CD4-positive, CD25-positive, alpha-beta regulatory T cell (primary cell): ENCODE measurements at regions not wholly inside any gene's neighbourhood (a gene's known extent, or its start where the extent isn't known, plus 50 kb on each side); places are given as distances from the start of the nearest gene placed in this dataset.

Experiments
- ATAC-seq, 2 donors: fragments of 150-1000 bp; cut with Tn5 transposase; one replicate each; pipeline ENCODE4 v1.10.0; 2021; ENCODE audit warnings: low read depth in 2 of 2, moderate number of reproducible peaks in 2 of 2, moderate library complexity in 1 of 2
- DNase-seq, 3 donors: peaks; one replicate each; pipeline versions ENCODE4 v3.0.0 to v3.0.0-alpha.2; 2012 to 2022; ENCODE audit warnings: mixed read lengths in 1 of 3
- H3K27ac ChIP-seq: one replicate; pipeline ENCODE4 v1.7.0; 2013; ENCODE audit warnings: mild to moderate bottlenecking, low read length; ENCODE audit not compliant: insufficient read depth, poor library complexity, severe bottlenecking
- H3K27me3 ChIP-seq: one replicate; pipeline ENCODE4 v1.7.0; 2013; ENCODE audit warnings: low read length; ENCODE audit not compliant: control insufficient read depth, insufficient read depth
- H3K36me3 ChIP-seq: one replicate; pipeline ENCODE4 v1.7.0; 2013; ENCODE audit warnings: mild to moderate bottlenecking, low read length, moderate library complexity; ENCODE audit not compliant: control insufficient read depth, insufficient read depth
- H3K4me1 ChIP-seq: 2 replicates; pipeline ENCODE4 v1.7.0; 2013; ENCODE audit warnings: mild to moderate bottlenecking, low read length; ENCODE audit not compliant: insufficient read depth, control insufficient read depth, poor library complexity, severe bottlenecking
- H3K4me3 ChIP-seq: one replicate; pipeline ENCODE4 v1.7.0; 2013; ENCODE audit warnings: low read depth, mild to moderate bottlenecking, low read length, moderate library complexity
- H3K9me3 ChIP-seq, 2 experiments: 1 replicate in 1 of 2; 2 replicates in 1 of 2; pipeline ENCODE4 v1.7.0; 2013; ENCODE audit warnings: low read length in 2 of 2, mild to moderate bottlenecking in 1 of 2, moderate library complexity in 1 of 2; ENCODE audit not compliant: control insufficient read depth in 2 of 2
- H3K27ac Mint-ChIP-seq, 3 donors: one replicate each; pipeline ENCODE4 v1.8.0; 2020 to 2022; ENCODE audit warnings: mild to moderate bottlenecking in 3 of 3, mixed read lengths in 3 of 3, moderate library complexity in 2 of 3
- H3K27me3 Mint-ChIP-seq: one replicate; pipeline ENCODE4 v1.8.0; 2022; ENCODE audit warnings: mild to moderate bottlenecking, mixed read lengths
- H3K36me3 Mint-ChIP-seq: one replicate; pipeline ENCODE4 v1.8.0; 2020; ENCODE audit warnings: mixed read lengths
- H3K4me1 Mint-ChIP-seq, 4 donors: one replicate each; pipeline ENCODE4 v1.8.0; 2020 to 2022; ENCODE audit warnings: mixed read lengths in 4 of 4, mild to moderate bottlenecking in 1 of 4
- H3K4me3 Mint-ChIP-seq, 4 donors: one replicate each; pipeline ENCODE4 v1.8.0; 2020 to 2022; ENCODE audit warnings: mild to moderate bottlenecking in 4 of 4, mixed read lengths in 4 of 4, moderate library complexity in 3 of 4
- H3K9me3 Mint-ChIP-seq, 7 donors: one replicate each; pipeline ENCODE4 v1.8.0; 2020 to 2022; ENCODE audit warnings: mixed read lengths in 7 of 7, mild to moderate bottlenecking in 3 of 7, moderate library complexity in 2 of 7

DNA sequence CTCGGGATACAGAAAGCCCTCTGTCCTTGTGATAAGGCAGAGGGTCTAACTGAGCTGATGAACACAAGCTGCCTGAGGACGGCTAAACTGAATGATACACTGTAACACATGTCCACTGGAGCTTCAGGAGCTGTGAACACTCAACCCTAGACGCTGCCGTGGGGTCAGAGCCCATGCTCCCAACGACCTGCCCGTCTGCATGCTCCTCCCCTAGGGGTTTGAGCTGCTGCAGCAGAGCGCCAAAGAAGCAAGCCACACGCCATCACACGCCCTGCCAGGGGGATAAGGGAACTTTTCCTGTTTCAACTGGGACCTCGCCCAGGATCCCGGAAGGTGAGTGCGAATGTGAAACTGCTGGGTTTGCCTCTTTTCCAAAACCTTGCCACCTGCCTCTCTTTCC is 361.8 kb downstream of the FAT4 start:
- no peaks in the 10 kb centered on the region for H3K36me3 Mint-ChIP-seq
- no peak for DNase-seq
- no peak overlapping the region for H3K27ac Mint-ChIP-seq
- H3K9me3 ChIP-seq: peaks cover 0 to 2% of the 10 kb centered on the region in 2 experiments
- no peaks in the 10 kb centered on the region for H3K4me1 ChIP-seq
- H3K27me3 Mint-ChIP-seq: no peaks in the 10 kb centered on the region
- no peak for ATAC-seq
- no peak overlapping the region for H3K4me3 ChIP-seq
- peaks cover 0 to 6% (median 1%) of the 10 kb centered on the region in 7 donors for H3K9me3 Mint-ChIP-seq
- no peaks in the 10 kb centered on the region for H3K36me3 ChIP-seq
- H3K4me3 Mint-ChIP-seq: no peak overlapping the region
- no peak overlapping the region for H3K27ac ChIP-seq
- H3K4me1 Mint-ChIP-seq: no peaks in the 10 kb centered on the region
- no peaks in the 10 kb centered on the region for H3K27me3 ChIP-seq

DNA sequence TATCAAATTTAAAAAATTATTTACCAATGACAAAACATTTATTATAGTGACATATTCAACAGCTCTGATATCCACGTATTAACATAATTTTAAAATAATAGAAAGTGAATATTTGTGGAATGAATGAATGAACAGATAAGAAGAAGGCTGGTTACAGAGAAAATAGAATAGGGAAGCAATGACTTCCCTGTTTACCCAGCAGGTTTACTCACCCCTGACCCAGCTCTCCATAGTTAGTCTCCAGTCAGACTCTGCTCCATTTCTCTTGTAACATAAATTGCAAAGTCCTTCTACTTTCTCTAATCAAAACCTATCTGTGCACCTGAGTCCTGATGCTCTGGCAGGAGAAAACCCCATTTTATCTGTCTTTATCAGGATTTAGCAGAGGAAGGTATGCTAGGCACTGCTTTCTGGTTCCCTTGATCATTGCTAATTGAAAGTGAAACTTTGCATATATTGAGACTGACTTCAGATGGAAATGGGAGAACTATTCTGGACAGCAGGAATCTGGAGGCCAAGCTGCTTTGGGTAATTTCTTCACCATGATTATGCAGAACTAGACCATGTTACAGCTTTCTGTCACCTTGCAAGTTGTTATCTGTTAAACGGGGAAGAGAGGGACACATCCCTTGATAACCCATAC is 363.0 kb downstream of the FAT4 start:
- Histone ChIP-seq H3K27ac (no peak overlapping the region), H3K4me3 (no peak overlapping the region), H3K9me3 (peaks cover 0 to 2% of the 10 kb centered on the region in 2 experiments), H3K4me1 (no peaks in the 10 kb centered on the region), H3K36me3 (no peaks in the 10 kb centered on the region), H3K27me3 (no peaks in the 10 kb centered on the region)
- H3K9me3 Mint-ChIP-seq: peaks cover 0 to 6% (median 1%) of the 10 kb centered on the region in 7 donors
- no peak overlapping the region for H3K27ac Mint-ChIP-seq
- DNase-seq (no peak), ATAC-seq (no peak)
- H3K4me1 Mint-ChIP-seq: no peaks in the 10 kb centered on the region
- H3K36me3 Mint-ChIP-seq: no peaks in the 10 kb centered on the region
- no peaks in the 10 kb centered on the region for H3K27me3 Mint-ChIP-seq
- no peak overlapping the region for H3K4me3 Mint-ChIP-seq

DNA sequence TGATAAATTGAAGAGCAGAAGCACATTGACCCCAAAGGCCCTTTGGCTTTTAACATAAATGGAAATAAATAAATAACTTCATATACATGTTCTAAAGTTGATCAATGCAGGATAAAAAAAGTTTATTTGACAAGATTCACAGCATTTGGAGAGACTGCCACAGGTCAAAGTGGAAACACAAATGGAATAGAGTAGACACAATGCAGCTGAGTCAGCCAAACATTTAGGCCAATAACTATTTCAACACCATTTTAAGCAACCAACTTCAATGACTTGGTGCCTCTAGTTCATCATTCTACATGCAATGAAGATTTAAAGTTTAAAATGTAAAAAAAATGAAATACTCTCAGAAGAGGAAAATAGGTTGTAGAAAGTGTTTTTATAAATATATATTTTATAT is 365.2 kb downstream of the FAT4 start:
- H3K36me3 Mint-ChIP-seq: no peaks in the 10 kb centered on the region

DNA sequence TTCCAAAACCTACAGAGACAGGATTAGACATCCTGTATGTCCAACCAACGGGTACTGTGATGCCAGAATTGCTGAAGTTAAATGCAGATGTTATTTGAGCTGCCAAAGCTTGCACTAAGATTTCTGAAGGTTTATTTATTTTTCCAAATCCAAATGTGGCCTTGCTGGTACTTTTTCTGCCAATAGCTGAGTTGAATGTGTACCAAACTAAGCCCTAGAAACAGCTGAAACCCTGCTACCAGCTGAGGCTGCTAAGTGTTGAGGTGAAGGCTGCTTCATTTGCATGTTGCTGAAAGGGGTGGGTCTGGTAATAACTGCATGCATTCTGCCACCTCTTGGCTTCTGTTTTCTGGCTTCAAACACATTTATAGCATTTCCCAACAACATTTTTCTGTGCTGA is 366.5 kb downstream of the FAT4 start:
- no peaks in the 10 kb centered on the region for H3K36me3 ChIP-seq
- ATAC-seq (no peak), DNase-seq (no peak)
- H3K9me3 ChIP-seq: peaks cover 0 to 2% of the 10 kb centered on the region in 2 experiments
- no peaks in the 10 kb centered on the region for H3K27me3 ChIP-seq
- H3K9me3 Mint-ChIP-seq: peaks cover 0 to 4% (median 1%) of the 10 kb centered on the region in 7 donors
- H3K4me1 ChIP-seq: no peaks in the 10 kb centered on the region
- H3K4me3 ChIP-seq: no peak overlapping the region
- no peaks in the 10 kb centered on the region for H3K27me3 Mint-ChIP-seq
- no peak overlapping the region for H3K27ac Mint-ChIP-seq
- no peak overlapping the region for H3K27ac ChIP-seq
- H3K4me1 Mint-ChIP-seq: no peaks in the 10 kb centered on the region
- H3K4me3 Mint-ChIP-seq: no peak overlapping the region
- H3K36me3 Mint-ChIP-seq: no peaks in the 10 kb centered on the region

More for the DNA sequence above, 365.2 kb downstream of the FAT4 start:
- Mint-ChIP-seq H3K9me3 (peaks cover 0 to 6% (median 2%) of the 10 kb centered on the region in 7 donors), H3K4me3 (no peak overlapping the region), H3K27ac (no peak overlapping the region), H3K4me1 (no peaks in the 10 kb centered on the region), H3K27me3 (no peaks in the 10 kb centered on the region)
- H3K4me1 ChIP-seq: no peaks in the 10 kb centered on the region
- DNase-seq (no peak), ATAC-seq (no peak)
- peaks cover 0 to 2% of the 10 kb centered on the region in 2 experiments for H3K9me3 ChIP-seq
- H3K27ac ChIP-seq: no peak overlapping the region
- no peaks in the 10 kb centered on the region for H3K27me3 ChIP-seq
- H3K4me3 ChIP-seq: no peak overlapping the region
- H3K36me3 ChIP-seq: no peaks in the 10 kb centered on the region

DNA sequence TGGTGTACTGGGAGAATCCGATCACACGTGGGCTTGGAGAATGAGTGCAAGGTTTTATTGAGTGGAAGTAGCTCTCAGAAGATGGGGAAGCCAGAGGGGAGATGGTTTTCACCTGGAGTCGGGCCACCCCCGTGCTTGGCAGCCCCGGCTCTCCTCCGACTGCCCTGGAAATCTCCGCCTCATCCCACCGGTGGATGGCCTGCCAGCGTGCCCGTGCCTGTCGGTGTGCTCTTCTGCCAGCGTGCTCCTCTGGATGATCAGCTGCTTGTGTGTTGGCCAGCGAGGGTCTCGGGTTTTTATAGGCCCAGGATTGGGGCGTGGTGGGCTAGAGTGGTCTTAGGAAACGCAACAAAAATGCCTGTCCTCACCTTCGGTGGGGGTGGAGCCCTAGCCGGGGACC is 368.0 kb downstream of the FAT4 start:
- Mint-ChIP-seq H3K4me1 (no peaks in the 10 kb centered on the region), H3K27ac (no peak overlapping the region), H3K4me3 (no peak overlapping the region), H3K27me3 (no peaks in the 10 kb centered on the region), H3K36me3 (no peaks in the 10 kb centered on the region), H3K9me3 (peaks cover 0 to 6% (median 3%) of the 10 kb centered on the region in 7 donors)
- Histone ChIP-seq H3K27ac (no peak overlapping the region), H3K4me1 (no peaks in the 10 kb centered on the region), H3K9me3 (peaks cover 0 to 2% of the 10 kb centered on the region in 2 experiments), H3K4me3 (no peak overlapping the region), H3K27me3 (no peaks in the 10 kb centered on the region), H3K36me3 (no peaks in the 10 kb centered on the region)
- DNase-seq (no peak), ATAC-seq (peak in 1 of 2 donors; percentile 14)

DNA sequence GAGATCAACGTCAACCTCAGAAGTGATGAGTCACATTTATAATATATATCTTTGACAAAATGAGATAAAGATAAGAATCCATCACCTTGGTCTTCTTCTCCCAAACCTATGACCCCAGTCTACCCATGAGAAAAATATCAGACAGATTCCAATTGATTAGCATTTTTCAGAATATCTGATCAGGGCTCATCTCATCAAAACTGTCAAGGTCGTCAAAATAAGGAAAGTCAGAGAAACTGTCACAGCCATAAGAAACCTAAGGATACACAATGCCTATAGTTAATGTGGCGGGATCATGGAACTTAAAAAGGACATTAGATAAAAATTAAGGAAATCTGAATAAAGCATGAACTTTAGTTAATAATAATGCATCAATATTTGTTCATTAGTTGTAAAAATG is 374.1 kb downstream of the FAT4 start:
- Mint-ChIP-seq H3K4me3 (no peak overlapping the region), H3K9me3 (peaks cover 0 to 6% (median 2%) of the 10 kb centered on the region in 7 donors), H3K36me3 (no peaks in the 10 kb centered on the region), H3K4me1 (no peaks in the 10 kb centered on the region), H3K27ac (no peak overlapping the region), H3K27me3 (no peaks in the 10 kb centered on the region)
- H3K9me3 ChIP-seq: no peaks in the 10 kb centered on the region
- ATAC-seq (no peak), DNase-seq (no peak)
- no peak overlapping the region for H3K27ac ChIP-seq
- no peaks in the 10 kb centered on the region for H3K36me3 ChIP-seq
- no peaks in the 10 kb centered on the region for H3K4me1 ChIP-seq
- no peak overlapping the region for H3K4me3 ChIP-seq
- no peaks in the 10 kb centered on the region for H3K27me3 ChIP-seq

DNA sequence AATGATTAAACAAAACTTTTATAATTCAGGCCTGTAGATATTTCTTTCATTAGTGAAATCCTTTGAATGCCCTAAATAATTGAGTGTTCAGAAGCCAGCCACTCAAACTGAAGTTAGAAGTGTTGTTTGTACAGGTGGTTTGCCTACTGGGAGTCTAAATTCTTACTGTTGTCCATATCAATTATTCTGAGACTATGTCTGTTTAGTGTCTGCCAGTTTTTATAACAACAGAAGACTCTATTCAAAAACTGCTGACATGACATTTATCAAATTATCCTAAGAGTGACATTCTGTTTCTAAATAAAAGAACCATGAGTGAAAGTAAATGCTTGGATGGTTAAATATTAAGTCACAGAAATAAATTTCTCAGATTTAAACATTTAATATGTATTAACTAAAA is 375.1 kb downstream of the FAT4 start:
- ATAC-seq: no peak
- peaks cover 2 to 6% (median 3%) of the 10 kb centered on the region in 7 donors for H3K9me3 Mint-ChIP-seq
- Histone ChIP-seq H3K27me3 (no peaks in the 10 kb centered on the region), H3K36me3 (no peaks in the 10 kb centered on the region), H3K4me3 (no peak overlapping the region), H3K4me1 (no peaks in the 10 kb centered on the region), H3K27ac (no peak overlapping the region), H3K9me3 (no peaks in the 10 kb centered on the region)
- no peak overlapping the region for H3K4me3 Mint-ChIP-seq
- H3K4me1 Mint-ChIP-seq: no peaks in the 10 kb centered on the region
- no peak for DNase-seq
- H3K27me3 Mint-ChIP-seq: no peaks in the 10 kb centered on the region
- H3K36me3 Mint-ChIP-seq: no peaks in the 10 kb centered on the region
- no peak overlapping the region for H3K27ac Mint-ChIP-seq

DNA sequence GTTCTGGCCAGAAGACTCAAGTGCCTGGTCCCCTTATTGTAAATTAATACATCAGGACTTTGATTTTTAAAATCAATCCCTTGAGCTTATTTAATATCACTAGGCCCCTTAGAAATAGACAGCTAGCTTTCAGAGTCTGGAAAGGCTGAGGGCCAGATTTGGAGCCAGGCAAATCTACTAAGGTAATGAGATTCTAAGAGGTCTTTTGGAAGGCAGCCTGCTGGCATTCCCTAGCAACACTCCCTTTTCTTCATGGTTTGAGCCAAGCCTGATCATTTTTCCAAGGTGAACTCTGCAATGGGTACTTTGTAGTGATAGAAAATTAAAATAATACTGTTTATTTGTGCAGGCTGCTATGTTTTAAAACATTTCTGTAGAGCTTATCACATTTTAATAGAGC is 378.5 kb downstream of the FAT4 start:
- Histone ChIP-seq H3K27ac (no peak overlapping the region), H3K4me1 (no peaks in the 10 kb centered on the region), H3K4me3 (no peak overlapping the region), H3K36me3 (no peaks in the 10 kb centered on the region), H3K27me3 (no peaks in the 10 kb centered on the region), H3K9me3 (peaks cover 4 to 5% of the 10 kb centered on the region in 2 experiments)
- DNase-seq (no peak), ATAC-seq (no peak)
- no peak overlapping the region for H3K27ac Mint-ChIP-seq
- H3K36me3 Mint-ChIP-seq: no peaks in the 10 kb centered on the region
- no peaks in the 10 kb centered on the region for H3K4me1 Mint-ChIP-seq
- H3K27me3 Mint-ChIP-seq: no peaks in the 10 kb centered on the region
- H3K9me3 Mint-ChIP-seq: peaks cover 0 to 9% (median 5%) of the 10 kb centered on the region in 7 donors
- H3K4me3 Mint-ChIP-seq: no peak overlapping the region
